ENCODE measurements at regions not wholly inside any gene's neighbourhood (a gene's known extent, or its start where the extent isn't known, plus 50 kb on each side); places are given as distances from the start of the nearest gene placed in this dataset.
A peak's percentile ranks its signal among the peaks of the same experiment; 100 is the strongest.

DNA sequence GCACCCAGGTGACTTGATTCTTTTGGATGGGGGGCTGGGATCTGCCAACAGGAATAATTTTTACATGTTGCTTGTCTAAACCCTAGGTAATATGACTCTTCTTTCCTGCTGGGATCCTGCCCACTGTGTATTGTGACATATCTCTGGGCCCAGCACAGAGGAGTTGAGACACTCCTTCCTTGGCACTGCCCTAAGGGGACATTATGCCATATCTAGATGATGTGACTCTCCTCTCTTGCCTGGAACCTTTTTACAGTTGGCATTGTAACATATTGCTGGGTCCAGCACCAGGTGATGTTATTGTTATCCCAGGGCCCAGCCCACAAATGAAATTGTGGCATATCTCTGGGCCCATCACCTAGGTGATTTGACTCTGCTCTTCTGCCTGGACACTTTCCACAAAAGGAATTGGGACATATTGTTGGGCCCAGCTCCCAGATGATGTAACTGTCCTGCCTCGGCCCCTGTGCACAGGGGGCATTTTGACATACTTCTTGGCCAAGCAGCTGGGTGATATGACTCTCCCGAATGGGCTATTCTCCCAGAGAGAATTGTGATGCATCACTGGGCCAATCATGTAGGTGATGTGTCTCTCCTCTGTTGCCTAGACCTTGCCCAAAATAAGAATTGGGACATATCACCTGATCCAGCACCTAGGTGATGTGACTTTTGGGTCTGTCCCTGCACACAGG, 1837.7 kb downstream of the TP53TG3F start:
- peak; percentile 35 for DNase-seq

DNA sequence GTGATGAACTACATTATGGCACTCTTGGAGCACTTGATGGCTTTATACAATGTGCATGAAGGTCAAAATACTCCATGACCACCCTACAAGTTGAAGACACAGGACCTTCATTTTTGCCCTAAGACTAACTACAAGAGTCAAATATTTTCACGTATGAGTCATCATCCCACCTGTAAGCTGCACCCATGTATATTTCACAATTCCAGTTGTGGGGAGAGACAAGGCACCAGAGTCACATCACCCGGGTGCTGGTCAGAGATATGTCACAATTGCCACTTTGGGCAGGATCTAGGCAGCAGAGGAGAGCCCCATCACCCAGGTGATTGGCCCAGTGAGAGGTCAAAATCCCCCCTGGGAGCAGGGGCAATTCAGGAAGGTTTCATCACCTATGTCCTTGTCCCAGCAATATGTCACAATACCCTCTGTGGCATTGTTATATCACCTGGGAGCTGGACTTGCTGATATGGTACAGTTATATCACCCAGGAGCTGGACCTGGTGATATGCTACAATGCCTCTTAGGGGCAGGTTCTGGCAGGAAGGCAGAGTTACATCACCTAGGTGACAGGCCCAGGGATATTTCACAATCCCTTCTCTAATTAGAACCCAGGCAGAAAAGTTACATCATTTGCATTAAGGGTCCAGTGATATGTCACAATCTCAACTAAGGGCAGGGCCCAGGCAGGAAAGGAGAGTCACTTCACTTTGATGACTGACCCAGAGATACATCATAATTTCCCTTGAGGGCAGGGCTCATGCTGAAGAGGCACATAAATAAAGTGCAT, 1839.2 kb downstream of the TP53TG3F start:
- no peak for DNase-seq

- DNase-seq: no peak
Measured at GRCh38 chr16:35302859-35303258, 1843.4 kb downstream of the TP53TG3F start.

DNA sequence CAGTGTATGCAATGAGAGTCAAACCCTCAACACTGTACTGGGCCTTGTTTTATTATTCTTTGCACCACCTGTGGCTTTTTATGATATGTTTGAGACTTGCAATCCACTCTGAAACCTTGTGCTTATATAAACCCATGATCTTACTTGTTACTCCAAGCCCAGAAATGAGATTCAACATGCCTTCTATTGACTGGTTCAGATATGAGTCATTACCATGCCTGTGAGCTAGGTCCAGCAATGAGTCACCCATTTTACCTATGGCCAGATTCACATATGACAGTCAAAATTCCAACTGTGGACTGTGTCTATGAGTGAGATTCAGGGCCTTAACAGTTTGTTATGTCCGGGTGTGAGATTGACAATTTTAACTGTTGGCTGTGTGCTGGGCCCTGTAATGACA, 1846.1 kb downstream of the TP53TG3F start:
- DNase-seq: no peak

DNA sequence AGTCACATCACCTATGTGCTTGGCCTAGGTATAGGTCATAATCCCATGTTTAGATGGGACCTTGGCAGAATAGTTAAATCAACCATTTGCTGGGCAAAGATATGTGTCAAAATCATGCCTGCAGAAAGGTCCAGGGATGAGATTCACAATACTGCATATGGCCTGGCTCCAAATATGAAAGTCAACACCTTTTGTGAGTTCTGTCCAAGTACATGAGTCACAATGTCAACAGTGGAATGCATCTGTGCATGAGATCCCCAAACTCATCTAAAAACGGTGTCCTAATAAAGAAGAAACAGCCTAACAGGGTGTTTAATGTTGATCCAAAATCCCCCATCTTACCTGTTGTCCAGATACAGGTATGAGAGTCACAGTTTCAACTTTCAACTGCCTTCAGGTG, 1847.5 kb downstream of the TP53TG3F start:
- DNase-seq: peak; percentile 74

- DNase-seq: no peak
Measured at GRCh38 chr16:35308674-35309073, 1849.3 kb downstream of the TP53TG3F start.

DNA sequence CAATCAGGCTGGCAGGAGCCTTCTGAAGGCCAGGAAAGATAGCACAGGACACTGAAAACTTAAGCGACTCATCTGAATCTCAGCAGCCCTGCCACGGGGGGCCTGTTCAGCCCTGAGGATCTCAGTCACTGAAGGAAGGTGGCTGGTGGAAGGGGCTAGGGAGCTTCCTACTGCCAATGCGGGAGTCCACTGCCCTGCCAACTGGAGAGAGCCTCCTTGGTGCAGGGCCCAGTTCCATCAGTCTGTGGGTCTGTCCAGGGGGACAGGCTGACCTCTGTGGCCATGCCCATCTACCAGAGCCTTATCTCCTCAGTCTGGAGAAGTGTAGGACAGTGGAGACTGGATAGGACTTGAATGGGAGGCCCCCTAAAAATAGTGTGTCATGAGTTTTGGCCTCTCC, 1851.6 kb downstream of the TP53TG3F start:
- DNase-seq: no peak

DNA sequence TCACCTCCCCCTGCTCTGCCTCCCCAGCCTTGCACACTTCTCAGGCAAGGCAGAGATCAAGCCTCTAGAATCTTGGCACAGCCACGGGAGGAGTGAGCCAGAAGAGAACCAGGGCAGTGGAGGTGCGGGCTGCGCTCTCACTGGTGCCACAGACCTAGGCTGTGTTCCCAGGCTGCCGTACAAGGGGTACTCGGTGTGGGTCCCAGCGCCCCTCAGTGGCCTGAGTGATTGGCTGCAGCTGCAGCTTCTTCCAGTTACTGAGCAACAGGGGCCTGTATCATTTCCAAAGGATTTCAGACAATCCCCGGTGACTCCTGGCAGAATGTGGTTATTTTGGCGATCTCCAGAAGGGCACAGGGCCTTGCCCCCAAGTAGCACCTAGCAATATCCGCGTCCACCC, 1852.1 kb downstream of the TP53TG3F start:
- no peak for DNase-seq

- DNase-seq: no peak
Measured at GRCh38 chr16:35314298-35314697, 1854.9 kb downstream of the TP53TG3F start.

DNA sequence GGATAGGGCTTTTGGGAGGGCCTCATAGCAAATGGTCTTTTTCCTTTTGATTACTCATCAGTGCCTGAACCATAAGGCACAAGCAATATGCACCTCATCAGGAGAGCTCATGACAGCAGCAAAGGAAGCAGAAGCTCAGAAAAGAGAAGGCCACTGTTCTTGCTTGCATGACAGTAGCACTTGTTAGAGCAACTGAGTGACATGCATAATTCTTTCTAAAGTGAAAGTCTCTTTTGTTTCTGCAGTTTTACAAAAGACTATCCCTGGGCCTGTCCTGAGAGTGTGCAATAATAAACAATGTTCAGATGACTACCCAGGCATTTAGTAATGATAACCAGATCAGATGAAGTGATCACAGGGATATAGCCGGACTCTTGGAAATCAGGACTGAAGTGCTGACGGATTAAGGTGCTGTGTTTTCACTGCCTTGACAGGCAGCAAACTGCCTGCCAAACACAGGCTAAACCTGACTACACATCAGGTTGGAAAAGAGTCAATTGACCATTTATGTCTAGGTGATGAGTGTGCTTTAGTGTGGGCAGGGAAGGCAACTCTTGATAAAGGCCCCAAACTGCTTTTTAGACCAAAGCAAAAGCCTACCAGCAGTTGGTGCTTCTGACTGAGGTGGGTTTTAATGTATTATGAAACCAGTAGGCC, 1860.3 kb downstream of the TP53TG3F start:
- DNase-seq: no peak

- no peak for DNase-seq
Measured at GRCh38 chr16:35325936-35326335, 1866.5 kb downstream of the TP53TG3F start.

- DNase-seq: no peak
Measured at GRCh38 chr16:35339337-35339736, 1879.9 kb downstream of the TP53TG3F start.

DNA sequence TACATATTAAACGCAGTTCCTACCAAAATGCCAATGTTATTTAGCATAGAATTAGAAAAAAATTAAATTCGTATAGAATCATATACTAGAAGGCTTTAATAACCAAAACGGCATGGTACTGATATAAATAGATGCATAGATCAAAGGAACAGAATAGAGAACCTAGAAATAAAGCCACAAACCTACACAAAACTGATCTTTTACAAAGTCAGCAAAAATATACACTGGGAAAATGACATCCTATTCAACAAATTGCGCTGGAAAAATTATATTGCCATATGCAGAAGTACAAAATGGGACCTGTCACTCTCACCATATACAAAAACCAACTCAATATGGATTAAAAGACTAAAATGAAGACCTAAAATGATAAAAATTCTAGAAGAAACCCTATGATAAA, 1882.6 kb downstream of the TP53TG3F start:
- no peak for DNase-seq

DNA sequence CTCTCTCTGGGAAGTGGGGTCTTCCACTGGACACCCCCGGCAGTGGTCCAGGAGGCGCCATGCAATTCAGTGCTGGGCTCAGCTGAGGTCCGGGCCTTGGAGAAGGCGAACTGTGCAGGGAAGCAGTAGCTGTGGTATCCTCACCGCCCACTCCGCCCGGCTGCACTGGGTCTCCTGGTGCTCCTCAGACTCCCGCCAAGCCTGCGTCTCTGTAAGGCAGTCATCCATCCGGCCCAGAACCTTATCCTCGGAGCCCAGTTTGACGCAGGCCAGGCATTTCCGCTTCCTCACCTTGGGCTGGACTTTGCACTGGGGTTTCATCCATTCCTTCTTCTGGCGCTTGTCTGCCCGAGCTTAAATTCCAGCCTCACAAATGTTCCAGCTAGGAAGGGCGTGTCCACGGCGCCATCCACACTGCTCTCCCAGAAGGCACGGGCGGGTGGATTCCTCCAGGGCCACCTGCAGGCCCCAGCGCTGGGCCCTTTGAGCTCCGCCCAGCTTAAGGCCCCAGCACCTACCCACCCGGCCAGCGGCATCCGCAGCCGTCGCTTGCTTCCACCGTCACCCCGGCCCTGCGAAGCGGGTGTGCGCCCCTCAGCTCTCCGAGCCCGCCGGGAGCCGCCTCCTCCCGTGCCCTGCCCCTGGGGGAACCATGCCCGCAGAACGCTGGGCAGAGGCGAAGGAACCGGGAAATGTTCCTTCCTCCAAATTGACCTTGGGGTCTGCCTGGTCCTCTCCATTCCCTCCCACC, 1884.8 kb downstream of the TP53TG3F start:
- DNase-seq: no peak

- no peak for DNase-seq
Measured at GRCh38 chr16:35352431-35352830, 1893.0 kb downstream of the TP53TG3F start.

- no peak for DNase-seq
Measured at GRCh38 chr16:35363510-35363909, 1904.1 kb downstream of the TP53TG3F start.

- no peak for DNase-seq
Measured at GRCh38 chr16:35364263-35364662, 1904.9 kb downstream of the TP53TG3F start.

DNA sequence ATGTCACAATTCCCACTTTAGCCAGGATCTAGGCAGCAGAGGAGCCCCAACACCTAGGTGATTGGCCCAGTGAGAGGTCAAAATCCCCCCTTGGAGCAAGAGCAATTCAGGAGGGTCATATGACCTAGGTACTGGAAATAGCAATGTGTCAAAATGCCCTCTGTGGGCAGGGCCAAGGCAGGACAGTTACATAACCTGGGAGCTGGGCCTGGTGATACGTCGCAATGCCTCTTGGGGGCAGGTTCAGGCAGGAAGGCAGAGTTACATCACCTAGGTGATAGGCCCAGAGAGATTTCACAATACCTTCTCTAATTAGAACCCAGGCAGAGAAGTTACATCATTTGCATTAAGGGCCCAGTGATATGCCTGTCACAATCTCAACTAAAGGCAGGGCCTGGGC, 1906.3 kb downstream of the TP53TG3F start:
- no peak for DNase-seq

GRCh38 chr16:35370617-35371016, 1911.2 kb downstream of the TP53TG3F start:
- no peak for DNase-seq

GRCh38 chr16:35377142-35377541, 1917.7 kb downstream of the TP53TG3F start:
- no peak for DNase-seq

- DNase-seq: no peak
Measured at GRCh38 chr16:35386619-35387018, 1927.2 kb downstream of the TP53TG3F start.

DNA sequence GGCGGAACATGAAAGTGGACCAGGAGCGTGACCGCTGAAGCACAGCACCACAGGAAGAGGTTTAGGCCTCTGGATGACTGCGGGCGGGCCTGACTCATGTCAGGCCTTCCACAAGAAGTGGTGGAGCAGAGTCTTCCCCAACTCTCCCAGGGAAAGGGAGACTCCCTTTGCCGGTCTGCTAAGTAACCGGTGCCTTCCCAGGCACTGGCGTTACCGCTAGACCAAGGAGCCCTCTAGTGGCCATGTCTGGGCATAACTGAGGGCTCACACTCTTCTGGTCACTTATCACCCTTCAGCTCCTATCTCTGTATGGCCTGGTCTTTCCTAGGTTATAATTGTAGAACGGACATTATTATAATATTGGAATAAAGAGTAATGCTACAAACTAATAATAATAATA, 1931.9 kb downstream of the TP53TG3F start:
- peak; percentile 56 for DNase-seq

DNA sequence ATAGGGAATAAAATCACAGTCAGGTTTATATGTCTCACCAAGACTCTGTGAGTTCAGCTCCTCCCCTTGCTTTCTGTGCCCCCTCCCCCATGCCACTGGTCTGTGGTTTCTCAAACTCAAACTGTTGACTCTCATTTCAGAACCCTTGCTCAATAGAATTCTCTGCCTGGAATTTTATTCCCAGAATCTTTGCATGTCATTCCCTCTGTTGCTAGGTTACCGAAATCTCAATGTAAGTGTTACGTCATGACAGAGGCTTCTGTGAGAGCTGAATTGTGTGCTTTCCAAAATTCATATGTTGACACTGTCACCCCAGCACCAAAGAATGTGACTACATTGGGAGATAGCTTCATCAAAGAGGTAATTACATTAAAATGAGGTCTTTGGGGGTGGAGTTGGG, 1938.8 kb downstream of the TP53TG3F start:
- DNase-seq: no peak
